CD4-positive, alpha-beta memory T cell (primary cell): ENCODE measurements at regions not wholly inside any gene's neighbourhood (a gene's known extent, or its start where the extent isn't known, plus 50 kb on each side); places are given as distances from the start of the nearest gene placed in this dataset.

Experiments
- CTCF ChIA-PET: fragments of 350-600 bp; sonication (Branson Sonifier 250); formaldehyde crosslinking; loops from one replicate; lab custom pipeline; 2021; ENCODE audit warnings: inconsistent platforms; ENCODE audit not compliant: partially characterized antibody; lab: Charles Lee
- POLR2A ChIA-PET: fragments of 350-600 bp; sonication (Branson Sonifier 250); formaldehyde crosslinking; loops from one replicate; lab custom pipeline; 2021; ENCODE audit not compliant: partially characterized antibody; lab: Charles Lee
- DNase-seq, 5 donors: peaks; one replicate each; pipeline versions ENCODE4 v3.0.0 to v3.0.0-alpha.2; 2020 to 2022; ENCODE audit warnings: mixed read lengths in 1 of 5
- H3K27ac ChIP-seq: one replicate; pipeline ENCODE4 v1.7.0; 2013; ENCODE audit warnings: low read depth, low read length
- H3K27me3 ChIP-seq: 2 replicates; pipeline ENCODE4 v1.7.0; 2013; ENCODE audit warnings: mild to moderate bottlenecking, low read length, moderate library complexity; ENCODE audit not compliant: insufficient read depth
- H3K36me3 ChIP-seq: 2 replicates; pipeline ENCODE4 v1.7.0; 2013; ENCODE audit warnings: mild to moderate bottlenecking, low read length, moderate library complexity; ENCODE audit not compliant: insufficient read depth
- H3K4me1 ChIP-seq: 2 replicates; pipeline ENCODE4 v1.7.0; 2013; ENCODE audit warnings: mild to moderate bottlenecking, low read length, moderate library complexity; ENCODE audit not compliant: insufficient read depth
- H3K4me3 ChIP-seq, 2 donors: one replicate each; pipeline ENCODE4 v1.7.0; 2013; ENCODE audit warnings: low read length in 2 of 2, mild to moderate bottlenecking in 1 of 2
- H3K9me3 ChIP-seq, 2 donors: one replicate each; pipeline ENCODE4 v1.7.0; 2013; ENCODE audit warnings: low read length in 2 of 2, control low read depth in 1 of 2; ENCODE audit not compliant: control insufficient read depth in 1 of 2
- H3K27ac Mint-ChIP-seq, 7 donors: one replicate each; pipeline ENCODE4 v1.8.0; 2020 to 2021; ENCODE audit warnings: mixed read lengths in 7 of 7, mild to moderate bottlenecking in 6 of 7, inconsistent platforms in 3 of 7, moderate library complexity in 3 of 7
- H3K27me3 Mint-ChIP-seq, 2 donors: one replicate each; pipeline ENCODE4 v1.8.0; 2020 to 2021; ENCODE audit warnings: mixed read lengths in 2 of 2
- H3K36me3 Mint-ChIP-seq, 2 donors: one replicate each; pipeline ENCODE4 v1.8.0; 2020 to 2021; ENCODE audit warnings: mixed read lengths in 2 of 2, inconsistent platforms in 1 of 2, mild to moderate bottlenecking in 1 of 2
- H3K4me1 Mint-ChIP-seq, 4 donors: one replicate each; pipeline ENCODE4 v1.8.0; 2020 to 2021; ENCODE audit warnings: mixed read lengths in 4 of 4, mild to moderate bottlenecking in 1 of 4
- H3K4me3 Mint-ChIP-seq, 8 donors: one replicate each; pipeline ENCODE4 v1.8.0; 2020 to 2021; ENCODE audit warnings: mixed read lengths in 8 of 8, mild to moderate bottlenecking in 7 of 8, moderate library complexity in 6 of 8, inconsistent platforms in 3 of 8
- H3K9me3 Mint-ChIP-seq, 8 donors: one replicate each; pipeline ENCODE4 v1.8.0; 2020 to 2021; ENCODE audit warnings: mixed read lengths in 8 of 8, mild to moderate bottlenecking in 5 of 8, inconsistent platforms in 3 of 8, moderate library complexity in 1 of 8
- intact Hi-C: fragments of 100-400 bp; cut with micrococcal nuclease; formaldehyde crosslinking; loops from one replicate; pipeline ENCODE4 v1.15.1; 2023

DNA sequence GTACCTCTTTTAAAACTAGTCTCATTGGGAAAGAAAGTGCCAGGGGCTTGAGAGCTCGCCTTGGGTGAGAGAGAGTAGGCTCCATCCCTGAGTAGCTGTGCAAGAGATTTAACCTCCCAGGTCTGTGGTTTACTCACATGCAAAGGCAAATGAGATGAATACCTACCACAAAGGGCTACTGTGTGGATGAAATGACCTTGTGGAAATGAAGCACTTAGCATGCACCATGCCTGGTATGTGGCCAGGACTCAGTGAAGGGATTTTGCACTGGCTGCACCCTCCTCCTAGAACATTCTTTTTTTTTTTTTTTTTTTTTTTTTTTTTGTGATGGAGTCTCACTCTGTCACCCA is 120.3 kb downstream of the PROX1 start:
- DNase-seq: no peak
- CTCF ChIA-PET: no interaction called here
- H3K4me3 Mint-ChIP-seq: no peak overlapping the region
- intact Hi-C loops: no loop called here
- no peaks in the 10 kb centered on the region for H3K4me1 Mint-ChIP-seq
- Histone ChIP-seq H3K4me1 (no peaks in the 10 kb centered on the region), H3K27me3 (no peaks in the 10 kb centered on the region), H3K27ac (no peak overlapping the region), H3K4me3 (no peak overlapping the region), H3K36me3 (no peaks in the 10 kb centered on the region), H3K9me3 (no peaks in the 10 kb centered on the region)
- H3K36me3 Mint-ChIP-seq: no peaks in the 10 kb centered on the region
- peaks cover 0 to 5% (median 0%) of the 10 kb centered on the region in 8 donors for H3K9me3 Mint-ChIP-seq
- POLR2A ChIA-PET: no interaction called here
- no peak overlapping the region for H3K27ac Mint-ChIP-seq
- H3K27me3 Mint-ChIP-seq: peaks cover 4 to 6% of the 10 kb centered on the region in 2 donors

DNA sequence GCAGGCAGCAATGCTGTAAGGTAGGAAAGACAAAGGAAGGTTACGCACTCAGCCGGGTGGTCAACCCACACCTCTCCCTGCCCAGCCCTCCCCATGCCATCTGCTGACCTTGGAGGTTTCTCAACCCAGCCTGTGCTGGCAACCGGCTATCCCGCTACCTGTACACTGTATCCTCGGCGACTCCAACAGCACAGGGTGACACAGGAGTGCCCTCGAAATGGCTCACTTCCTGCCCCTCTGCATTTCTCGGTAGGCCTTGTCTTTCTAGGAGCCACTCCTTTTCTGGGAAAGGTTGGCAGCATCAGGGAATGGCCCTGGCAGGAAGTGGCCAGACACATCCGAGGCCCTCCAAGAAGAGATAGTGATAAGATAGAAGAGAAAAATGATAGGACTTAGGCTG is 124.0 kb downstream of the PROX1 start:
- Mint-ChIP-seq H3K36me3 (no peaks in the 10 kb centered on the region), H3K9me3 (peaks cover 0 to 7% (median 3%) of the 10 kb centered on the region in 8 donors), H3K27me3 (peaks cover 0 to 6% of the 10 kb centered on the region in 2 donors), H3K4me3 (peak overlapping the region in 1 of 8 donors; percentile 18), H3K4me1 (no peaks in the 10 kb centered on the region), H3K27ac (no peak overlapping the region)
- Histone ChIP-seq H3K27ac (no peak overlapping the region), H3K4me1 (no peaks in the 10 kb centered on the region), H3K36me3 (no peaks in the 10 kb centered on the region), H3K4me3 (no peak overlapping the region), H3K27me3 (no peaks in the 10 kb centered on the region), H3K9me3 (no peaks in the 10 kb centered on the region)
- intact Hi-C loops: no loop called here
- CTCF ChIA-PET: no interaction called here
- no peak for DNase-seq
- POLR2A ChIA-PET: no interaction called here

DNA sequence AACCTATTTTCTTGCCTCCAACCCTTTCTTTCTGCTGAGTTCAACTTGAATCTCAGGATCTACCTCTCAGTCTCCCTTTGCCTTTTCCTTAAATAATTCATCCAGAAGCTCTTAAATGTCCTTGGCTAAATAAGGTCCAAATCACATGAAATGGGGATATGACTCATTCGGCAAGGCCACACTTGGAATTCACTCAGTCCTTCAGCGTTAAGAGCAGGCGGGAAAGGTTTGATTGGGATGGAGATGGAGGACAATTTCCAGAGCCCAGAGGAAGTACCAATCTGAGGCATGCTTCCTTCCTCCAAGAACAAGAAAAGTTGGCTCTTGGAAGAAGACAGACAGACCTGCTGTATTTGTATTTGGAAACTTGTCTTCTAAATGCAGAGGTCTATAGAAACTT is 128.5 kb downstream of the PROX1 start:
- POLR2A ChIA-PET: no interaction called here
- Histone ChIP-seq H3K4me3 (no peak overlapping the region), H3K4me1 (no peaks in the 10 kb centered on the region), H3K9me3 (peaks cover 0 to 5% of the 10 kb centered on the region in 2 donors), H3K36me3 (no peaks in the 10 kb centered on the region), H3K27ac (no peak overlapping the region), H3K27me3 (no peaks in the 10 kb centered on the region)
- CTCF ChIA-PET: no interaction called here
- peaks cover 0 to 34% (median 25%) of the 10 kb centered on the region in 8 donors for H3K9me3 Mint-ChIP-seq
- no peak for DNase-seq
- H3K4me1 Mint-ChIP-seq: no peaks in the 10 kb centered on the region
- intact Hi-C loops: no loop called here
- no peak overlapping the region for H3K27ac Mint-ChIP-seq
- peaks cover 0 to 9% of the 10 kb centered on the region in 2 donors for H3K36me3 Mint-ChIP-seq
- no peaks in the 10 kb centered on the region for H3K27me3 Mint-ChIP-seq
- no peak overlapping the region for H3K4me3 Mint-ChIP-seq

DNA sequence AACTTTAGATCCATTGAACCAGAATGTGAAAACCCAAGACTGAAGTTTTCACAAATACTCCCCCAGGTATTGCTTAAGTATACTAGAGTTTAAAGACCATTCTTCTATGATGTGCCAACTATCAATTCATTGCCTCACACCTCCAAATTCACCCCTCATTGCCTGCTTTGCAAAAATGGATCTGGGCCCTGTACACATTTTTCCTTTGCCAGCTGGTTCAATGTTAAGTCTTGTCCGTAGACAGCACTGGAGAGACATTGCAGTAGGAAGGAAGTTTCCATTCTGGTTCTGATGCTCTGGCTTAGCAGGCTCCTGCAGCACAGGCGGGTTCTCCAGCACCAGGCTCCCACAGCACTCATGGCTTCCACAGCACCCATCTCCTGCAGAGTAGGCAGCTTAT is 130.0 kb downstream of the PROX1 start:
- no peak for DNase-seq
- Mint-ChIP-seq H3K27ac (no peak overlapping the region), H3K9me3 (peaks cover 0 to 34% (median 25%) of the 10 kb centered on the region in 8 donors), H3K4me3 (no peak overlapping the region), H3K4me1 (no peaks in the 10 kb centered on the region), H3K27me3 (peaks cover 0 to 3% of the 10 kb centered on the region in 2 donors), H3K36me3 (peaks cover 0 to 9% of the 10 kb centered on the region in 2 donors)
- ChIA-PET POLR2A (no interaction called here), CTCF (no interaction called here)
- H3K36me3 ChIP-seq: no peaks in the 10 kb centered on the region
- no peak overlapping the region for H3K27ac ChIP-seq
- no peak overlapping the region for H3K4me3 ChIP-seq
- no peaks in the 10 kb centered on the region for H3K4me1 ChIP-seq
- intact Hi-C loops: no loop called here
- no peaks in the 10 kb centered on the region for H3K27me3 ChIP-seq
- peaks cover 0 to 5% of the 10 kb centered on the region in 2 donors for H3K9me3 ChIP-seq

DNA sequence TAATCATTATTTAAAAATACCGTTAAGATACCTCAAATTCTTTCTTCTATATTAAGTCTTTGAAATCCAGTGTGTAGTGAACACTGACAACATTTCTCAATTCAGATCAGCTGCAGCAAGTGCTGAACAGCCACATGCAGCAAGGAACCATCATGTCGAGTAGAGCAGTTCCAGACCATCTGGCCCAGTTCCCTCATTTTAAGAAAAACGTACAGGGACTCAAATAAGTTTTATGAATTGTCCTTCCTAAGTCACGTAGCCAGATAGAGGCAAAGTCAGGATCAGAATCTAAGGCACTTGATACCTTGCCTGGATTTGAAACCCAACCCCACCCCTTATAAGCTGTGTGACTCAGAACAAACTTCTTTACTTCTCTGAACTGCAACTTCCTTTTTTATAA is 132.4 kb downstream of the PROX1 start:
- CTCF ChIA-PET: interaction anchor here (1.4 kb wide), 1 partner anchor 450 kb away, joined by 3 read pairs; no protein-coding TSS in a partner anchor

DNA sequence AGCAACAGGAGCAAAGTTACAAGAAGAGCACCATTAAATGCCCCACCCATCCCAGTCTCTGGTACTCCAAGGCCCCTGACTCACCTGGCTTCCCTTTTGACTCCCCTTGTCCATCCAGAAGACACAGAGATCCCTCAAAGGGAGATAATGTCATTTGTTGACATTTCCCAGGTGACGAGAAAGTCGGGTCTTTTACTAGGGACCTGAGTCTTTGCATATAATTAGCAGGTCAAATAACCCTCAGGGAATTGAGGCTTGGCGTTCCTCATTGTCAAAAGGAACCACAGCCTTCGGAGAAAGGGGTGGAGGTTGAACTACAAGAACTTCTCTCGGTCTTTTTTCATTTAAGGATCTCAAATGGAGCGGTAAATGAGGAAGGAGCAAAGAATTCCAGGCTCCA is 133.2 kb downstream of the PROX1 start:
- CTCF ChIA-PET: interaction anchor here (1.4 kb wide), 1 partner anchor 450 kb away, joined by 3 read pairs; no protein-coding TSS in a partner anchor
- intact Hi-C loops: loop anchor here (5.0 kb wide), 1 partner anchor 999 kb away; no protein-coding TSS in a partner anchor
- H3K27ac Mint-ChIP-seq: no peak overlapping the region

More for the DNA sequence above, 132.4 kb downstream of the PROX1 start:
- H3K27me3 Mint-ChIP-seq: peaks cover 3 to 4% of the 10 kb centered on the region in 2 donors
- H3K4me3 Mint-ChIP-seq: no peak overlapping the region
- H3K4me3 ChIP-seq: no peak overlapping the region
- no peak overlapping the region for H3K27ac ChIP-seq
- no peaks in the 10 kb centered on the region for H3K36me3 ChIP-seq
- peaks cover 0 to 5% of the 10 kb centered on the region in 2 donors for H3K9me3 ChIP-seq
- H3K9me3 Mint-ChIP-seq: peaks cover 0 to 34% (median 24%) of the 10 kb centered on the region in 8 donors
- H3K27ac Mint-ChIP-seq: no peak overlapping the region
- peaks cover 0 to 4% (median 0%) of the 10 kb centered on the region in 4 donors for H3K4me1 Mint-ChIP-seq
- DNase-seq: no peak
- intact Hi-C loops: loop anchor here (5.0 kb wide), 1 partner anchor 998 kb away; no protein-coding TSS in a partner anchor
- H3K36me3 Mint-ChIP-seq: peaks cover 0 to 9% of the 10 kb centered on the region in 2 donors
- H3K4me1 ChIP-seq: no peaks in the 10 kb centered on the region
- H3K27me3 ChIP-seq: no peaks in the 10 kb centered on the region
- POLR2A ChIA-PET: no interaction called here

DNA sequence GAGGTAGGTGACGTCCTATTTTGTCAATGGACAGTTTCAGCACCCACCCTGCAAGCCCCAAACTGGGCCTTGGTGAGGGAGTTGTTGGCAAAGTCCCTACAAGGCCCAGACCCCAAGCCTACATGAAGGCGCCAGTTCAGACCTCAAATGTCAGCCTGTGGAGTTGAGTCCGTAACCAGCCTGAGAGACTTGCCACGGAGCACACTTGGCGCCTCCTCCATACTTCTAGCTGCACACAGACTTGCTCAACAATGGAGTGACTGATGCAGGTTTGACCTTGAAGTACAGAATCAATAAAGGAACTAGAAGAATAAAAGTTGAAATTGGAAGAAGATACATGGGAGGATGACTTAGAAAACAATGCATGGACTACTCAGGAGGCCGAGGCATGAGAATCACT is 134.3 kb downstream of the PROX1 start:
- POLR2A ChIA-PET: no interaction called here
- H3K27ac Mint-ChIP-seq: no peak overlapping the region
- intact Hi-C loops: loop anchor here (2.0 to 5.0 kb wide), 2 partner anchors 359 to 1000 kb away; no protein-coding TSS in a partner anchor
- H3K27me3 ChIP-seq: no peaks in the 10 kb centered on the region
- peaks cover 0 to 6% of the 10 kb centered on the region in 2 donors for H3K36me3 Mint-ChIP-seq
- H3K4me3 ChIP-seq: no peak overlapping the region
- no peaks in the 10 kb centered on the region for H3K36me3 ChIP-seq
- peaks cover 0 to 5% of the 10 kb centered on the region in 2 donors for H3K9me3 ChIP-seq
- peaks cover 0 to 26% (median 20%) of the 10 kb centered on the region in 8 donors for H3K9me3 Mint-ChIP-seq
- CTCF ChIA-PET: interaction anchor here (1.2 to 2.0 kb wide), 2 partner anchors 64 to 451 kb away, joined by 3 to 10 read pairs; no protein-coding TSS in a partner anchor
- H3K4me3 Mint-ChIP-seq: no peak overlapping the region
- peaks cover 3 to 4% of the 10 kb centered on the region in 2 donors for H3K27me3 Mint-ChIP-seq
- H3K4me1 ChIP-seq: no peaks in the 10 kb centered on the region
- H3K4me1 Mint-ChIP-seq: peaks cover 0 to 4% (median 0%) of the 10 kb centered on the region in 4 donors
- DNase-seq: no peak
- no peak overlapping the region for H3K27ac ChIP-seq

More for the DNA sequence above, 133.2 kb downstream of the PROX1 start:
- Mint-ChIP-seq H3K27me3 (peaks cover 3 to 4% of the 10 kb centered on the region in 2 donors), H3K36me3 (peaks cover 0 to 9% of the 10 kb centered on the region in 2 donors), H3K4me3 (no peak overlapping the region), H3K4me1 (peaks cover 0 to 4% (median 0%) of the 10 kb centered on the region in 4 donors), H3K9me3 (peaks cover 0 to 34% (median 24%) of the 10 kb centered on the region in 8 donors)
- no peaks in the 10 kb centered on the region for H3K4me1 ChIP-seq
- peaks cover 0 to 5% of the 10 kb centered on the region in 2 donors for H3K9me3 ChIP-seq
- POLR2A ChIA-PET: no interaction called here
- no peaks in the 10 kb centered on the region for H3K36me3 ChIP-seq
- DNase-seq: no peak
- H3K4me3 ChIP-seq: no peak overlapping the region
- H3K27me3 ChIP-seq: no peaks in the 10 kb centered on the region
- H3K27ac ChIP-seq: no peak overlapping the region
